ENCODE measurements at regions not wholly inside any gene's neighbourhood (a gene's known extent, or its start where the extent isn't known, plus 50 kb on each side); places are given as distances from the start of the nearest gene placed in this dataset.

DNA sequence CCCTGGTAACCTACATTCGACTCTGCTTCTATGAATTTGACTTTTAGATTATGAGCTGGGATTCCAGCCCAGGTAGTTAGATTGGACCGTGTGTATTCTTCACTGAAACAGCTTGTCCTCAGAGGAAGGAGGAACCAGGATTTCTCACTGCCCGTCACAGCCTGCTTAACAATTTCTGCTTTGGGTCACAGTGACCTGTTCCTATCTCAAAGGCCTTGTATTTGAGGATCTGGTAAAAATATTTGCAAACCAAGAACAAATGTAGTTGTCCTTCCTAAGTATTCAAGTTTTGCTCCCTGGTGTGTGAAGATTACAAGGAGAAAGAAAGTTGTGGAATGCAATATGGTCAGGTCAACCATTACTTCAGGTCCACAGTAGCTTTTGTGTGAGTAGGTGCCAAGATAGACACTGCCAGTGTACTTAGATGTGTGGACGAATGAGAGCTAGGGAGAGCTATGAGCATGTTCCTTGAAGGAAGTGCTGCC lies 55.1 kb downstream of the KIF4B start:
- DNase-seq = no peak

DNA sequence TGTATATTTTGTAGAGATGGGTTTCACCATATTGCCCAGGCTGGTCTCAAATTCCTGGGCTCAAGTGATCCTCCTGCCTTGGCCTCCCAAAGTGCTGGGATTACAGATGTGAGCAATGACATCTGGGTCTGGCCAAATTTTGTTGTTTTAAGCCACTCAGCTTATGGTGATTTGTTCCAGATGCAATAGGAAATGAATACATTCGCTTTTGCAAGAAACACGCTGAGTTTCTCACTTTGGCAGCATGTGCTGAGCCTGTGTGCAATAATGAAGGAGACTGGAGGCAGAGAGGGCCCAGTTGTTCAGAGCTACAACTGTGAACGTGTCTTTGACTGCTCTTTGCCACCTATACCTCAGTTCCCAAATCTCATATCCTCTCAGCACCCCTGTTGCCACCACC lies 56.4 kb downstream of the KIF4B start:
- no peak for DNase-seq

GRCh38 chr5:155070781-155071180 lies 57.2 kb downstream of the KIF4B start:
- DNase-seq = no peak

GRCh38 chr5:155076379-155076778 lies 62.8 kb downstream of the KIF4B start:
- DNase-seq = no peak

DNA sequence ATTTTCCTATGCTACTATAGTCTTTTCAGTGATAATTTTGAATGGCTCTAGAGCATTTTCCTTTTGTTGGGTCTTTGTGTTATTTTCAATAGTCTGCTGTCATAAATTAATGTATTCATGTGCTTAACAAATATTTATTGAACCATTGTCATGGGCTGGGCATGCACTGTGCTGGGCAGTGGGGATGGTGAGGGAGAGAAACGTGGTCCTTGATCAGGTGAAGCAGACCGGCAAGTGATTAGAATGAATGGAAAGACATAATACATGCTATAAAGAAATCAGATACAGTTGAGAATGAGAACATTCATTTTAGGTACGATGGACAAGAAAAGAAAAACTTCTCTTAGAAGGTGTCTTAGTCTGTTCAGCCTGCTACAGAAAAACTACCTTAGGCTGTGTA lies 66.1 kb downstream of the KIF4B start:
- DNase-seq = no peak

DNA sequence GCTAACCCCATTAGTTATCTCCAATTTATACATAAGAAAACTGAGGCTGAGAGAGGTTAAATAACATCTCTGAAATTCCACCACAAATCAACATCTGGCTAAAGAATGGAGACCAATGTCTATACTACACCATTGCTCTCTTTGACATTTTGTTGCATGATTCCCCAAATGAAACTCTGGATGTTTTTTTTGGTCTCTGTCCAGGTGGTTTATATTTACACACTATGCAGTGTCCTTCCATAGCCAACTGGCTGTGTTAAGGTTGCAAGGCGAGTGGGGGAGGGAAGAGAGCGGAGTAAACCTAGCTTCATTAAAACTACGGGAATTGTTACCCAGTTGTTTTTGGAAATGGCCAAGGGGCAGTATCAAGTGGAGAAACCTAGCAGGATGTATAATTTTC lies 67.2 kb downstream of the KIF4B start:
- DNase-seq = no peak

- DNase-seq = no peak
Measured at GRCh38 chr5:155081618-155082017, 68.1 kb downstream of the KIF4B start.

- DNase-seq = no peak
Measured at GRCh38 chr5:155082401-155082800, 68.8 kb downstream of the KIF4B start.

DNA sequence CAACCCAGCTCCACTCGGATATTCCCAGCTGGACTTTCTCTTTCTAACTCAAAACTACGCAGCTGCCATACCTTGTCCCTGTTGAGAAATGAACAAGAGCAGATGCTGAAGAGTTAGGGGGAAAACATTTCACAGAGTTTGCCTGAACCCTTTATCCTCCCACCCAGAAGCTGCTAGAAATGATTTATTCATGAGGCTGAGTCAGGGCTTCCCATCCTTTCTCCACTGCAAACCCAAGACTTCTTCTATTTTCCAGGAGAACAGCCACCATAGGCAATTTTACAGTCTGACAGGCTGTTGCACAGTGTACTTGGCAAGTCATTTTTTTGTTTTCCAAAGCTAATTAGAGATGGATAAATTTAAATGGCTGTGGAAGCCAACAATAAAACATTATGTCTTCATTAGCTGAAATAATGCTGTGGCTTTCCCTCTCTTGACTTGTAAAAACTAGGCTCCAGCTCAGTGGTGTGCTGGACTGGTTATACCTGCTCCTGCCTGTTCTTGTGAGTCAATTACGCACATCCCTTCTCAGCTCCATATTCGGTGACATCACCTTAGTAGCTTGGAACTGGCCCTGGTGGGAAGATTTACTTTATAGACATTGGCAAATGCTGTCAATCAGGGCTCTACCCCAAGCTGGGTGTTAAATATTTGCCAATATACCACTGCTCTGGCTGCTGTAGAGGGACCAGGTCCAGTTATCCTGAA lies 71.9 kb downstream of the KIF4B start:
- DNase-seq = no peak

GRCh38 chr5:155087036-155087435 lies 73.5 kb downstream of the KIF4B start:
- DNase-seq = no peak

DNA sequence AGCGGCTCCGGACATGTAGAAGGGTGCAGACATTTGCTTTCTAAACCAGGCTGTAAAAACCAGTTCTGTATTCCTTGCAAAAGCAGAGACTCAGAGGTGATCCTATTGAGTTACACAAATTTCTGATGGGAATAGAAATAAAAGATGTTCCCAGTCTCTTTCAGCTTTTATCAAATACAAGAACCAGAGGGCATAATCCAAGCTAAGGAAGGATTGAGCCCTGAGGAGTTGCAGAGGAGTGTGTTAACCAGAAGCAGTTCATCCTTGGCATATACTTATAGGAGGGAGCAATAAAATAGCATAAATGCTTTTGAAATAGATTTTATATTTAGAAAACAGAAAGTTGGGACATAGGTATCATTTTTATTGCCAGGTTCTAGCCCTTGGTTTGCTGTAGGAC lies 75.3 kb downstream of the KIF4B start:
- no peak for DNase-seq

DNA sequence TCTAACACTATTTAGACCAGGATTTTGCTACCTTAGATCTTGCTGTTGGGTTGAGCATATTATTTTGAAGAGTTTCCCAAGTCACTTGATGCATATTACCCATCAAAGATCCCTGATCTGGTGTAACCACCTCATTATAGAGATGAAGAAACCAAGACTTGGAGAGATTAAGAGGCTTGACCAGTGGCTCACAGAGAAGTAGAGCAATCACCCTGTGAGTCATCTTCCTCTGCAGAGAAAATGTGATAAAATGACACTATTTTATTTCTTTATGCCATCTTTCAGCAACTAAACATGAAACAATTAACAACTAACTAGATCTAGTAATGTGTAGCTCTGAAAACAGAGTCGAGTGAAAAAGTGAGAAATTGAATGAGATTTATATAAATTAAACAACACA lies 76.1 kb downstream of the KIF4B start:
- DNase-seq = no peak

DNA sequence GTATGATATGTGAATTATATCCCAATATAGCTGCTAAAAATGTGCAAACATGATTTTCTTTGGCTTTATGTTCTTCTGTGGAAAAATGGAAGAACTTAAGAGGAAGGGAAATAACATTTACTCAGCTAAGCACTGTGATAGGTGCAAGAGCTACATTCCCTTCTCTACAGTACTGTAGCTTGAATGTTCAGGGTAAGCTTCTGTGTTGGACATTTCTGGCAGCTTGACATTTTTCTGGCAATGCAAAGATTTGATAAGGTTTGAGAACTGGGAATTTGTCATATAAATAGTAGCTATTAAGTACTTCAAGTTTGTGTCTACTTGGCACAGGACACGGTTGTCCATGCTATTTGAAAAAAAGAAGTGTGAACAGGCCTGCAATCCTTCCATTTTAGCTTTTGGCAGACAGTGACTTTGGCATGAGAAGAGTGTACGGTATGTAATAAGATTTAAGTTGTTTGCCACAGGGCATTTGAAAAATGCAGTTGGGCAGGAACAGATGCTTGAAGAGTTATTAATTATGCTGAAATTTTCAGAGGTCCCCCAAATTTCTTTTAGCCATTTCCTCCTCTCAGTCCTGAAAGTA lies 77.6 kb downstream of the KIF4B start:
- no peak for DNase-seq

DNA sequence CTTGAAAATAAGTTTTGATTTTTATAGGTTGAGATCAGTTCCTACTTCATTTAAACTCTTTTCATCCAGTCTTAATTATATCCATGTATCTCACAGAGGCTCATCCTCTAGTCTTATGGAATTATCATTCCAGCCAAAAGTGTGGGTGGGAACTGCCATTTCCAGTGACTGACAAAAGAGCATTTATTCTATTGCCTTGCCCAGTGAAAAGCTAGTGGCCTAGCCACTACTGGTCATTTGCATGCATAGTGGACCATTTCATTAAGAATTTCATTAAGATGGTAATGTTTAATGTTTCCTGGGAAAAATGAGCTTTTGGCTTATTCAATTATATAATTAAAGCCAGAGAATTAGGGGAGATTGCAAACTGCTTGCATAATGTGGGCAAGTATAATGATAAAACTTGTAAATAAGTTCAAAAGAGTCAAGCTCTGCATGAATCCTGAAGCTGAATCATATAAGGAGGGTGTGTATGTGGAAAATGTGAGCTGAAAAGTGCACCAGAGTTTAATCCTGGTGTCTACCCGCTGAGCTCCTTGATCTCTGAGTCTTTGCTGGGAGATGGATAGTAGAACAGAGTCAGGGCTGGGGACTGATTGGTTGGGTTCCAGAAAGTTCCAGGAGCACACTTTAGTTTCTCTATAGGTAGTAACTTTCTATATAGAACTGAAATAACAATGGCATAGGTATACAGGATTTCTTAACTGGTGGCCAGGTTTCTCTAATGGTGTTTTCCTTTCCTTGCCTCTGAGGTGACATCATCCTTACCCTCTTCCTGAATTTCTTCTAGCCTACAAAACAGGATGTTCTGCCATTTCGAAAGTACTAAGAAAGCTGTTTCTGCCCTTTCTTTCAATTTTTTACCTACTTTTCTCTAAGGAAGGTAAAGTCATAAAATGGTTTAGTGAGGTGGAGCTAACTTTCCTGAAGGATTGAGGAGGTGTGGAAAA lies 78.5 kb downstream of the KIF4B start:
- no peak for DNase-seq

DNA sequence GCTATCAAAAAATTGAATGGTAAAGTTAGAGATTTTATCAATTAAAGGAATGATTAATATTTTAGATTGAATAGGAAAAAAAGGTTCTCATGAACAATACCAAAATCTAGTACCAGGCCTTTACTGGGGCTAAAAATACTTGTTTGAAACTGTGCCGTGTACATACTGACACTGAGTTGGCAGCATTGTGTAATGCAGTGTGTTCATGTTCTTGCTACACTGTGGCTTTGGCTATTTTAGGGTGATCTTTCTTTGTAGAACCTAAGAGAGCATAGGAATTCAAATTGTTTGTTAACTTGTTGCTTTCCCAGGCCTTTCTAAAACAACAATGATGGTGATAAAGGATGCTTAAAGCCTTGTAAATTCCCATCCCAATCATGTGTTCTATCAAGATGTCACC lies 80.9 kb downstream of the KIF4B start:
- no peak for DNase-seq

- DNase-seq = no peak
Measured at GRCh38 chr5:155097995-155098394, 84.4 kb downstream of the KIF4B start.

- no peak for DNase-seq
Measured at GRCh38 chr5:155098433-155098832, 84.9 kb downstream of the KIF4B start.

DNA sequence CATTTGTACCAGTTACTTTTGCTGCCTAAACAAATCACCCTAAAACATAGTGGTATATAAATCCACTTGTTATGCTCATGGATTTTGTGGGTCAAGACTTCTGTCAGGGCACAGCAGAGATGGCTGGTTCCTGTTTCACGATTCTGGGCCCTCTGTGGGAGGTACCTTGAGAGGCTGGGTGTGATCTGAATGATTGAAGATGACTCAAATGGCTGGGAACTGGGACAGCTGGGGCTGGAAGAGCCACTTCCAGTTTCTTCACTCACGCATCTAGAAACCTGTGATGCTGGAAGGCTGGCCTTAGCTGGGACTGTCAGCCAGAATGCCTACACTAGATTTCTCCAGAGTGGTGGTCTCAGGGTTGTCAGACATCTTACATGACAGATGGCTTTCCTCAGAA lies 88.1 kb downstream of the KIF4B start:
- DNase-seq = no peak

GRCh38 chr5:155103146-155103545 lies 89.6 kb downstream of the KIF4B start:
- no peak for DNase-seq

GRCh38 chr5:155104441-155104840 lies 90.9 kb downstream of the KIF4B start:
- DNase-seq = no peak

- DNase-seq = no peak
Measured at GRCh38 chr5:155106221-155106620, 92.7 kb downstream of the KIF4B start.

GRCh38 chr5:155113888-155114287 lies 100.3 kb downstream of the KIF4B start:
- DNase-seq = no peak

DNA sequence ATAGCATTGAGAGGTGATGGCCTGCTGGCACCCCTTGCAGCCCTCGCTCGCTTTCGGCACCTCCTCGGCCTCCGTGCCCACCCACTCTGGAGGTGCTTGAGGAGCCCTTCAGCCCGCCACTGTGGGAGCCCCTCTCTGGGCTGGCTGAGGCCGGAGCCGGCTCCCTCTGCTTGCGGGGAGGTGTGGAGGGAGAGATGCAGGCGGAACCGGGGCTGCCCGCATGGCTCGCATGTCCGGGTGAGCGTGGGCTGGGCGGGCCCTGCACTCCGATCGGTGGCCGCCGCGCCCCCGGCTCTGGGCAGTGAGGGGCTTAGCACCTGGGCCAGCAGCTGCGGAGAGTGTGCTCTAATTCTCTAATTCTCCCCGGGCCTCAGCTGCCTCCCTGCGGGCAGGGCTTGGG lies 101.1 kb downstream of the KIF4B start:
- no peak for DNase-seq

Measured in activated CD8-positive, alpha-beta memory T cell treated with anti-CD3 and anti-CD28 coated beads for 24 hours (primary cell).